K562 (cell line): ENCODE measurements at regions not wholly inside any gene's neighbourhood (a gene's known extent, or its start where the extent isn't known, plus 50 kb on each side); places are given as distances from the start of the nearest gene placed in this dataset.

Experiments used
- BCL6 ChIP-seq: fragments of 250-450 bp; sonication (Bioruptor Pico); IDR thresholded peaks from 2 replicates; pipeline ENCODE4 v1.4.0; 2020
- CEBPB ChIP-seq: fragments of 450-650 bp; IDR thresholded peaks from 2 replicates; pipeline ENCODE4 v1.6.1; 2016; ENCODE audit warnings: missing genetic modification characterization, missing compliant biosample characterization
- CTCF ChIP-seq, 3 experiments: IDR thresholded peaks in 2 of 3; conservative IDR thresholded peaks in 1 of 3; 2 replicates each; pipeline ENCODE4 v1.5.1; 2011 to 2012; ENCODE audit warnings: low read length in 3 of 3, mild to moderate bottlenecking in 3 of 3, control low read depth in 2 of 3, improper control_type of control experiment in 1 of 3, inconsistent platforms in 1 of 3, low read depth in 1 of 3, mixed read lengths in 1 of 3, moderate library complexity in 1 of 3; ENCODE audit not compliant: insufficient read depth in 2 of 3
- JUN ChIP-seq, 2 experiments: sonication (generic) in 1 of 2; formaldehyde crosslinking in 1 of 2; IDR thresholded peaks; 2 replicates each; pipeline versions ENCODE4 v1.6.1 to v1.8.0; 2012 to 2022; ENCODE audit warnings: borderline replicate concordance in 2 of 2, mild to moderate bottlenecking in 2 of 2, improper control_type of control experiment in 1 of 2, low read depth in 1 of 2, low read length in 1 of 2, missing genetic modification reagents in 1 of 2
- MTF1 ChIP-seq: fragments of 250-450 bp; sonication (Bioruptor Pico); IDR thresholded peaks from 2 replicates; pipeline ENCODE4 v1.9.0; 2021; ENCODE audit warnings: moderate library complexity, mild to moderate bottlenecking, inconsistent platforms, borderline replicate concordance
- PCBP1 ChIP-seq: fragments of 200-400 bp; formaldehyde crosslinking; IDR thresholded peaks from 2 replicates; pipeline ENCODE4 v1.6.1; 2018; ENCODE audit warnings: mild to moderate bottlenecking, low read depth, low read length; ENCODE audit not compliant: poor library complexity, severe bottlenecking
- RCOR1 ChIP-seq, 2 experiments: IDR thresholded peaks; 2 replicates each; pipeline ENCODE4 v1.6.1; 2012; ENCODE audit warnings: low read depth in 2 of 2, low read length in 2 of 2, borderline replicate concordance in 1 of 2, improper control_type of control experiment in 1 of 2
- REST ChIP-seq, 2 experiments: fragments of 450-650 bp; formaldehyde crosslinking in 1 of 2; IDR thresholded peaks; 2 replicates each; pipeline versions ENCODE4 v1.4.0 to v1.6.1; 2014 to 2020; ENCODE audit warnings: mild to moderate bottlenecking in 2 of 2, borderline replicate concordance in 1 of 2, low read depth in 1 of 2
- SFPQ ChIP-seq: fragments of 200-400 bp; formaldehyde crosslinking; IDR thresholded peaks from 2 replicates; pipeline ENCODE4 v1.6.1; 2017; ENCODE audit warnings: mild to moderate bottlenecking, low read depth, low read length, moderate library complexity
- ZNF217 ChIP-seq: sonication (generic); formaldehyde crosslinking; IDR thresholded peaks from 2 replicates; pipeline ENCODE4 v1.8.0; 2022; ENCODE audit warnings: mild to moderate bottlenecking, missing genetic modification reagents
- ZNF384 ChIP-seq: IDR thresholded peaks from 2 replicates; pipeline ENCODE4 v1.6.1; 2012; ENCODE audit warnings: low read depth, low read length, improper control_type of control experiment

GRCh38 chr10:8312079-8312478 is 257.6 kb downstream of the GATA3 start:
- TF ChIP-seq CTCF (IDR thresholded peaks at IDR 0.05 in 2 of 3, conservative IDR thresholded peaks at IDR 0.05 in 1 of 3; ENCODE audit: insufficient read depth in 2 of 3, low read depth in 1 of 3, low read length in 3 of 3) (no peak), SFPQ (no peak), PCBP1 (no peak), JUN (IDR thresholded peaks at IDR 0.05; ENCODE audit: borderline replicate concordance, low read depth, low read length) (no peak), JUN (CRISPR knock-in tag; IDR thresholded peaks at IDR 0.05; ENCODE audit: borderline replicate concordance) (no peak), MTF1 (no peak), ZNF217 (CRISPR knock-in tag) (no peak), REST (IDR thresholded peaks at IDR 0.05; ENCODE audit: borderline replicate concordance) (no peak), REST (CRISPR knock-in tag; IDR thresholded peaks at IDR 0.05; ENCODE audit: low read depth) (no peak), BCL6 (CRISPR knock-in tag) (no peak), RCOR1 (IDR thresholded peaks at IDR 0.05; ENCODE audit: borderline replicate concordance in 1 of 2, low read depth in 2 of 2, low read length in 2 of 2) (no peak), CEBPB (no peak), ZNF384 (no peak)
